Superior temporal gyrus (tissue), 1 donor: ENCODE measurements at regions not wholly inside any gene's neighbourhood (a gene's known extent, or its start where the extent isn't known, plus 50 kb on each side); places are given as distances from the start of the nearest gene placed in this dataset.

Experiments used
- DNase-seq: peaks from one replicate; pipeline ENCODE4 v3.0.0-alpha.2; 2016; ENCODE audit errors: extremely low spot score

GRCh38 chr18:22073411-22073810 is 96.0 kb upstream of the GATA6 start:
- DNase-seq: no peak

- no peak for DNase-seq
Observed at GRCh38 chr18:22074282-22075070, 94.9 kb upstream of the GATA6 start.

GRCh38 chr18:22080035-22080434 is 89.4 kb upstream of the GATA6 start:
- DNase-seq: no peak

- DNase-seq: no peak
Observed at GRCh38 chr18:22082408-22082807, 87.0 kb upstream of the GATA6 start.

GRCh38 chr18:22084547-22084946 is 84.8 kb upstream of the GATA6 start:
- DNase-seq: no peak

GRCh38 chr18:22086973-22087372 is 82.4 kb upstream of the GATA6 start:
- DNase-seq: no peak

- DNase-seq: no peak
Observed at GRCh38 chr18:22088029-22088428, 81.4 kb upstream of the GATA6 start.

- DNase-seq: no peak
Observed at GRCh38 chr18:22088996-22089640, 80.3 kb upstream of the GATA6 start.

- DNase-seq: no peak
Observed at GRCh38 chr18:22091341-22091740, 78.0 kb upstream of the GATA6 start.

- DNase-seq: no peak
Observed at GRCh38 chr18:22093731-22094357, 75.5 kb upstream of the GATA6 start.

- no peak for DNase-seq
Observed at GRCh38 chr18:22094358-22094734, 75.0 kb upstream of the GATA6 start.

- DNase-seq: no peak
Observed at GRCh38 chr18:22098563-22098989, 70.8 kb upstream of the GATA6 start.

GRCh38 chr18:22099925-22100324 is 69.5 kb upstream of the GATA6 start:
- no peak for DNase-seq

- no peak for DNase-seq
Observed at GRCh38 chr18:22101731-22102130, 67.7 kb upstream of the GATA6 start.

GRCh38 chr18:22102953-22103646 is 66.3 kb upstream of the GATA6 start:
- DNase-seq: no peak

GRCh38 chr18:22103647-22104031 is 65.8 kb upstream of the GATA6 start:
- no peak for DNase-seq

- no peak for DNase-seq
Observed at GRCh38 chr18:22106536-22107292, 62.7 kb upstream of the GATA6 start.

GRCh38 chr18:22108674-22109073 is 60.7 kb upstream of the GATA6 start:
- no peak for DNase-seq

GRCh38 chr18:22109535-22109934 is 59.9 kb upstream of the GATA6 start:
- no peak for DNase-seq

- DNase-seq: no peak
Observed at GRCh38 chr18:22110461-22110924, 58.9 kb upstream of the GATA6 start.

- DNase-seq: no peak
Observed at GRCh38 chr18:22112215-22112614, 57.2 kb upstream of the GATA6 start.
